ENCODE measurements at regions not wholly inside any gene's neighbourhood (a gene's known extent, or its start where the extent isn't known, plus 50 kb on each side); places are given as distances from the start of the nearest gene placed in this dataset.
"Not testable (repeated sequence)": the region's sequence is repeated elsewhere in the genome, so short reads cannot be mapped to it uniquely, and the experiment has no call there.

- DNase-seq: no peak
Measured at GRCh38 chr5:42090162-42090561, 165.1 kb downstream of the FBXO4 start.

- not testable (repeated sequence) for DNase-seq
Measured at GRCh38 chr5:42099846-42100245, 174.8 kb downstream of the FBXO4 start.

- DNase-seq: no peak
Measured at GRCh38 chr5:42108468-42108867, 183.4 kb downstream of the FBXO4 start.

- no peak for DNase-seq
Measured at GRCh38 chr5:42109006-42109572, 184.0 kb downstream of the FBXO4 start.

- DNase-seq: not testable (repeated sequence)
Measured at GRCh38 chr5:42115721-42116120, 190.6 kb downstream of the FBXO4 start.

GRCh38 chr5:42120070-42120469 is 195.0 kb downstream of the FBXO4 start:
- DNase-seq: no peak

- no peak for DNase-seq
Measured at GRCh38 chr5:42121401-42121800, 196.3 kb downstream of the FBXO4 start.

GRCh38 chr5:42131081-42131480 is 206.0 kb downstream of the FBXO4 start:
- no peak for DNase-seq

GRCh38 chr5:42143361-42143760 is 218.3 kb downstream of the FBXO4 start:
- DNase-seq: no peak

GRCh38 chr5:42148813-42149212 is 223.7 kb downstream of the FBXO4 start:
- DNase-seq: no peak

GRCh38 chr5:42157215-42157614 is 232.1 kb downstream of the FBXO4 start:
- no peak for DNase-seq

GRCh38 chr5:42163083-42163482 is 238.0 kb downstream of the FBXO4 start:
- no peak for DNase-seq

GRCh38 chr5:42168091-42168670 is 243.1 kb downstream of the FBXO4 start:
- DNase-seq: no peak

- DNase-seq: not testable (repeated sequence)
Measured at GRCh38 chr5:42176118-42176517, 247.1 kb upstream of the GHR start.

GRCh38 chr5:42179843-42180242 is 243.4 kb upstream of the GHR start:
- not testable (repeated sequence) for DNase-seq

- no peak for DNase-seq
Measured at GRCh38 chr5:42216904-42217303, 206.3 kb upstream of the GHR start.

- DNase-seq: no peak
Measured at GRCh38 chr5:42217791-42218190, 205.4 kb upstream of the GHR start.

- DNase-seq: no peak
Measured at GRCh38 chr5:42225009-42225408, 198.2 kb upstream of the GHR start.

- DNase-seq: no peak
Measured at GRCh38 chr5:42228279-42228678, 195.0 kb upstream of the GHR start.

GRCh38 chr5:42230839-42231238 is 192.4 kb upstream of the GHR start:
- no peak for DNase-seq

- DNase-seq: no peak
Measured at GRCh38 chr5:42235241-42235640, 188.0 kb upstream of the GHR start.

GRCh38 chr5:42235837-42236236 is 187.4 kb upstream of the GHR start:
- no peak for DNase-seq

GRCh38 chr5:42241636-42242035 is 181.6 kb upstream of the GHR start:
- no peak for DNase-seq

- no peak for DNase-seq
Measured at GRCh38 chr5:42242210-42242609, 181.0 kb upstream of the GHR start.

GRCh38 chr5:42242881-42243485 is 180.3 kb upstream of the GHR start:
- no peak for DNase-seq
